Transverse colon (tissue), 4 donors: ENCODE measurements at regions not wholly inside any gene's neighbourhood (a gene's known extent, or its start where the extent isn't known, plus 50 kb on each side); places are given as distances from the start of the nearest gene placed in this dataset.

Source experiments
- POLR2AphosphoS5 ChIP-seq, 3 donors: sonication (generic); formaldehyde crosslinking; IDR thresholded peaks; one replicate each; pipeline ENCODE4 v1.6.1; 2016; ENCODE audit warnings: antibody characterized with exemption in 3 of 3
- TF ChIP-seq, protein P1 (sequence below), 5 experiments: fragments of 200-600 bp in 3 of 5; fragments of 450-650 bp in 2 of 5; sonication (generic) in 3 of 5; IDR thresholded peaks; 1 replicate in 2 of 5; 2 replicates in 3 of 5; pipeline ENCODE4 v1.5.1; 2016 to 2017; ENCODE audit warnings: antibody characterized with exemption in 5 of 5, inconsistent platforms in 3 of 5, mild to moderate bottlenecking in 2 of 5, moderate library complexity in 1 of 5

- TF ChIP-seq, protein P1, sequence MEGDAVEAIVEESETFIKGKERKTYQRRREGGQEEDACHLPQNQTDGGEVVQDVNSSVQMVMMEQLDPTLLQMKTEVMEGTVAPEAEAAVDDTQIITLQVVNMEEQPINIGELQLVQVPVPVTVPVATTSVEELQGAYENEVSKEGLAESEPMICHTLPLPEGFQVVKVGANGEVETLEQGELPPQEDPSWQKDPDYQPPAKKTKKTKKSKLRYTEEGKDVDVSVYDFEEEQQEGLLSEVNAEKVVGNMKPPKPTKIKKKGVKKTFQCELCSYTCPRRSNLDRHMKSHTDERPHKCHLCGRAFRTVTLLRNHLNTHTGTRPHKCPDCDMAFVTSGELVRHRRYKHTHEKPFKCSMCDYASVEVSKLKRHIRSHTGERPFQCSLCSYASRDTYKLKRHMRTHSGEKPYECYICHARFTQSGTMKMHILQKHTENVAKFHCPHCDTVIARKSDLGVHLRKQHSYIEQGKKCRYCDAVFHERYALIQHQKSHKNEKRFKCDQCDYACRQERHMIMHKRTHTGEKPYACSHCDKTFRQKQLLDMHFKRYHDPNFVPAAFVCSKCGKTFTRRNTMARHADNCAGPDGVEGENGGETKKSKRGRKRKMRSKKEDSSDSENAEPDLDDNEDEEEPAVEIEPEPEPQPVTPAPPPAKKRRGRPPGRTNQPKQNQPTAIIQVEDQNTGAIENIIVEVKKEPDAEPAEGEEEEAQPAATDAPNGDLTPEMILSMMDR (IDR thresholded peaks at IDR 0.05), result no peak
- TF ChIP-seq POLR2AphosphoS5 (IDR thresholded peaks at IDR 0.05), result no peak
These were observed 84.1 kb upstream of the SLC38A2 start for GRCh38 chr12:46456356-46457334.
